HEK293T (cell line): ENCODE measurements at regions not wholly inside any gene's neighbourhood (a gene's known extent, or its start where the extent isn't known, plus 50 kb on each side); places are given as distances from the start of the nearest gene placed in this dataset.

Experiments used
- ARNT ChIP-seq: fragments of 450-650 bp; IDR thresholded peaks from 2 replicates; pipeline ENCODE4 v1.6.1; 2017; ENCODE audit warnings: mild to moderate bottlenecking
- BHLHE40 ChIP-seq: fragments of 450-650 bp; IDR thresholded peaks from 2 replicates; pipeline ENCODE4 v1.6.1; 2016; ENCODE audit warnings: mild to moderate bottlenecking, moderate library complexity, borderline replicate concordance
- ELF4 ChIP-seq: fragments of 450-650 bp; IDR thresholded peaks from 2 replicates; pipeline ENCODE4 v1.6.1; 2017; ENCODE audit warnings: antibody characterized with exemption
- FOXK2 ChIP-seq: fragments of 450-650 bp; IDR thresholded peaks from 2 replicates; pipeline ENCODE4 v1.6.1; 2016; ENCODE audit warnings: mild to moderate bottlenecking
- FOXM1 ChIP-seq: fragments of 450-650 bp; IDR thresholded peaks from 2 replicates; pipeline ENCODE4 v1.6.1; 2017; ENCODE audit warnings: mild to moderate bottlenecking, borderline replicate concordance
- HDGF ChIP-seq: fragments of 450-650 bp; IDR thresholded peaks from 2 replicates; pipeline ENCODE4 v1.6.1; 2017; ENCODE audit warnings: antibody characterized with exemption, borderline replicate concordance
- L3MBTL2 ChIP-seq: fragments of 450-650 bp; conservative IDR thresholded peaks from 2 replicates; pipeline ENCODE4 v1.6.1; 2016; ENCODE audit warnings: mild to moderate bottlenecking
- LEF1 ChIP-seq: fragments of 450-650 bp; IDR thresholded peaks from 2 replicates; pipeline ENCODE4 v1.6.1; 2017; ENCODE audit warnings: mild to moderate bottlenecking, borderline replicate concordance
- PKNOX1 ChIP-seq: fragments of 450-650 bp; IDR thresholded peaks from 2 replicates; pipeline ENCODE4 v1.6.1; 2016
- SP1 ChIP-seq: fragments of 450-650 bp; IDR thresholded peaks from 2 replicates; pipeline ENCODE4 v1.6.1; 2017
- SUZ12 ChIP-seq: fragments of 450-650 bp; IDR thresholded peaks from 2 replicates; pipeline ENCODE4 v1.6.1; 2016; ENCODE audit warnings: mild to moderate bottlenecking
- TARDBP ChIP-seq: fragments of 450-650 bp; IDR thresholded peaks from 2 replicates; pipeline ENCODE4 v1.6.1; 2016
- ZNF384 ChIP-seq: fragments of 450-650 bp; IDR thresholded peaks from 2 replicates; pipeline ENCODE4 v1.6.1; 2016

GRCh38 chr2:180840641-180841040 is 139.8 kb upstream of the UBE2E3 start:
- TF ChIP-seq SUZ12 (no peak), LEF1 (no peak), ELF4 (no peak), PKNOX1 (no peak), SP1 (no peak), ZNF384 (no peak), HDGF (no peak), L3MBTL2 (no peak), FOXM1 (no peak), FOXK2 (no peak), ARNT (no peak), TARDBP (no peak), BHLHE40 (no peak)
